Caco-2 (cell line): ENCODE measurements at regions not wholly inside any gene's neighbourhood (a gene's known extent, or its start where the extent isn't known, plus 50 kb on each side); places are given as distances from the start of the nearest gene placed in this dataset.

Experiments used
- BruUV-seq: library from RNA; stranded (reverse); fragments of 400-500 nt; replicated peaks from 2 replicates; lab custom pipeline; 2021; lab: Mats Ljungman, UMichigan
- CTCF ChIA-PET: fragments of 300-600 bp; sonication (Branson Sonifier 250); formaldehyde crosslinking; loops from one replicate; lab custom pipeline; 2022; ENCODE audit warnings: antibody characterized with exemption; lab: Charles Lee
- POLR2A ChIA-PET: fragments of 300-600 bp; sonication (Branson Sonifier 250); formaldehyde crosslinking; loops from one replicate; lab custom pipeline; 2022; ENCODE audit warnings: antibody characterized with exemption; lab: Charles Lee
- DNase-seq, 2 experiments: peaks; one replicate each; pipeline versions ENCODE4 v3.0.0 to v3.0.0-alpha.2; 2020 to 2022
- H3K27me3 ChIP-seq: replicated peaks from 2 replicates; pipeline ENCODE4 v1.6.0; 2011; ENCODE audit warnings: low read length; ENCODE audit not compliant: control insufficient read depth, insufficient read depth
- H3K36me3 ChIP-seq: 2 replicates; pipeline ENCODE4 v1.5.1; 2011; ENCODE audit warnings: low read length; ENCODE audit not compliant: control insufficient read depth, insufficient read depth
- H3K4me1 ChIP-seq: fragments of 250-450 bp; sonication (Bioruptor Pico); 2 replicates; pipeline ENCODE4 v1.5.1; 2020; ENCODE audit warnings: mild to moderate bottlenecking
- H3K4me3 ChIP-seq: 2 replicates; pipeline ENCODE4 v1.5.1; 2011; ENCODE audit warnings: low read depth, mild to moderate bottlenecking, control low read depth, low read length
- H3K9me3 ChIP-seq: fragments of 250-450 bp; sonication (Bioruptor Pico); 2 replicates; pipeline ENCODE4 v1.5.1; 2020; ENCODE audit warnings: mild to moderate bottlenecking, moderate library complexity
- H3K27ac Mint-ChIP-seq: one replicate; pipeline ENCODE4 v1.8.0; 2022; ENCODE audit warnings: mixed read lengths; ENCODE audit not compliant: unreplicated experiment
- H3K27me3 Mint-ChIP-seq: one replicate; pipeline ENCODE4 v1.8.0; 2022; ENCODE audit warnings: mixed read lengths; ENCODE audit not compliant: insufficient read depth, unreplicated experiment
- H3K36me3 Mint-ChIP-seq: one replicate; pipeline ENCODE4 v1.8.0; 2022; ENCODE audit warnings: mild to moderate bottlenecking, mixed read lengths; ENCODE audit not compliant: insufficient read depth, unreplicated experiment
- H3K4me1 Mint-ChIP-seq: one replicate; pipeline ENCODE4 v1.8.0; 2022; ENCODE audit warnings: low read depth, mixed read lengths; ENCODE audit not compliant: unreplicated experiment
- H3K4me3 Mint-ChIP-seq: one replicate; pipeline ENCODE4 v1.8.0; 2022; ENCODE audit warnings: mild to moderate bottlenecking, moderate library complexity, mixed read lengths; ENCODE audit not compliant: unreplicated experiment
- H3K9me3 Mint-ChIP-seq: one replicate; pipeline ENCODE4 v1.8.0; 2022; ENCODE audit warnings: mixed read lengths; ENCODE audit not compliant: unreplicated experiment
- CTCF ChIP-seq, 2 experiments: fragments of 200-600 bp in 1 of 2; IDR thresholded peaks; 1 replicate in 1 of 2; 2 replicates in 1 of 2; pipeline versions ENCODE4 v1.5.1 to v1.8.0; 2011 to 2022; ENCODE audit warnings: antibody characterized with exemption in 1 of 2, control low read depth in 1 of 2, inconsistent platforms in 1 of 2, low read depth in 1 of 2, low read length in 1 of 2, mild to moderate bottlenecking in 1 of 2, moderate library complexity in 1 of 2; ENCODE audit not compliant: insufficient read depth in 1 of 2, severe bottlenecking in 1 of 2, unreplicated experiment in 1 of 2
- intact Hi-C: fragments of 100-400 bp; cut with micrococcal nuclease; formaldehyde crosslinking; loops from one replicate; pipeline ENCODE4 v1.10.0; 2022; ENCODE audit not compliant: unreplicated experiment

- H3K27ac Mint-ChIP-seq: no peak overlapping the region
- H3K36me3 Mint-ChIP-seq: no peaks in the 10 kb centered on the region
- Histone ChIP-seq H3K4me3 (no peak overlapping the region), H3K9me3 (no peaks in the 10 kb centered on the region; the same call in 1 of the 2 replicates), H3K27me3 (no peaks in the 10 kb centered on the region), H3K36me3 (no peaks in the 10 kb centered on the region), H3K4me1 (no peaks in the 10 kb centered on the region)
- no peak for TF ChIP-seq CTCF (IDR thresholded peaks at IDR 0.05; ENCODE audit: insufficient read depth in 1 of 2, low read depth in 1 of 2, low read length in 1 of 2, severe bottlenecking in 1 of 2, unreplicated experiment in 1 of 2)
- no TSS peak for BruUV-seq
- POLR2A ChIA-PET: no interaction called here
- CTCF ChIA-PET: no interaction called here
- H3K4me3 Mint-ChIP-seq: no peak overlapping the region
- peaks cover 9% of the 10 kb centered on the region for H3K27me3 Mint-ChIP-seq
- intact Hi-C loops: no loop called here
- no peaks in the 10 kb centered on the region for H3K4me1 Mint-ChIP-seq
- no peak for DNase-seq
- H3K9me3 Mint-ChIP-seq: no peaks in the 10 kb centered on the region
Observed at GRCh38 chr9:109689701-109690100, 90.3 kb upstream of the PALM2AKAP2 start.

- H3K4me1 Mint-ChIP-seq: no peaks in the 10 kb centered on the region
- no peaks in the 10 kb centered on the region for H3K27me3 ChIP-seq
- DNase-seq: no peak
- no peak overlapping the region for H3K4me3 ChIP-seq
- no peak overlapping the region for H3K4me3 Mint-ChIP-seq
- ChIA-PET POLR2A (no interaction called here), CTCF (no interaction called here)
- no peak for TF ChIP-seq CTCF (IDR thresholded peaks at IDR 0.05; ENCODE audit: insufficient read depth in 1 of 2, low read depth in 1 of 2, low read length in 1 of 2, severe bottlenecking in 1 of 2, unreplicated experiment in 1 of 2)
- no peaks in the 10 kb centered on the region for H3K4me1 ChIP-seq
- peaks cover 11% of the 10 kb centered on the region for H3K27me3 Mint-ChIP-seq
- no peaks in the 10 kb centered on the region for H3K36me3 ChIP-seq
- intact Hi-C loops: no loop called here
- BruUV-seq: no TSS peak
- H3K9me3 ChIP-seq: no peaks in the 10 kb centered on the region
- H3K9me3 Mint-ChIP-seq: peaks cover 10% of the 10 kb centered on the region
- no peak overlapping the region for H3K27ac Mint-ChIP-seq
- no peaks in the 10 kb centered on the region for H3K36me3 Mint-ChIP-seq
Observed at GRCh38 chr9:109699019-109699418, 81.0 kb upstream of the PALM2AKAP2 start.

- ChIA-PET POLR2A (no interaction called here), CTCF (no interaction called here)
- no peaks in the 10 kb centered on the region for H3K9me3 ChIP-seq
- intact Hi-C loops: no loop called here
- no peak for TF ChIP-seq CTCF (IDR thresholded peaks at IDR 0.05; ENCODE audit: insufficient read depth in 1 of 2, low read depth in 1 of 2, low read length in 1 of 2, severe bottlenecking in 1 of 2, unreplicated experiment in 1 of 2)
- DNase-seq: no peak
- Mint-ChIP-seq H3K9me3 (peaks cover 10% of the 10 kb centered on the region), H3K27ac (no peak overlapping the region), H3K36me3 (no peaks in the 10 kb centered on the region), H3K27me3 (peaks cover 7% of the 10 kb centered on the region), H3K4me1 (no peaks in the 10 kb centered on the region), H3K4me3 (no peak overlapping the region)
- H3K27me3 ChIP-seq: no peaks in the 10 kb centered on the region
- BruUV-seq: no TSS peak
- no peaks in the 10 kb centered on the region for H3K36me3 ChIP-seq
- H3K4me1 ChIP-seq: no peaks in the 10 kb centered on the region
- no peak overlapping the region for H3K4me3 ChIP-seq
Observed at GRCh38 chr9:109704546-109704945, 75.5 kb upstream of the PALM2AKAP2 start.
